ENCODE measurements at regions not wholly inside any gene's neighbourhood (a gene's known extent, or its start where the extent isn't known, plus 50 kb on each side); places are given as distances from the start of the nearest gene placed in this dataset.
"Not testable (repeated sequence)": the region's sequence is repeated elsewhere in the genome, so short reads cannot be mapped to it uniquely, and the experiment has no call there.

GRCh38 chr2:130252880-130253645 lies 54.8 kb upstream of the TUBA3E start:
- DNase-seq (ENCODE audit: low read depth), result peak; percentile 31
- H3K4me3 ChIP-seq (ENCODE audit: low read depth, low read length), result peak overlapping the region; percentile 50
- no peak for TF ChIP-seq CTCF (conservative IDR thresholded peaks at IDR 0.05; ENCODE audit: low read depth, low read length)

GRCh38 chr2:130251873-130252620 lies 53.8 kb upstream of the TUBA3E start:
- no peak for TF ChIP-seq CTCF (conservative IDR thresholded peaks at IDR 0.05; ENCODE audit: low read depth, low read length)
- DNase-seq (ENCODE audit: low read depth), result no peak
- H3K4me3 ChIP-seq (ENCODE audit: low read depth, low read length), result peak overlapping the region; percentile 14

- no peak for DNase-seq (ENCODE audit: low read depth)
- H3K4me3 ChIP-seq (ENCODE audit: low read depth, low read length), result no peak overlapping the region
- no peak for TF ChIP-seq CTCF (conservative IDR thresholded peaks at IDR 0.05; ENCODE audit: low read depth, low read length)
Measured at GRCh38 chr2:130251535-130251872, 53.3 kb upstream of the TUBA3E start.

DNA sequence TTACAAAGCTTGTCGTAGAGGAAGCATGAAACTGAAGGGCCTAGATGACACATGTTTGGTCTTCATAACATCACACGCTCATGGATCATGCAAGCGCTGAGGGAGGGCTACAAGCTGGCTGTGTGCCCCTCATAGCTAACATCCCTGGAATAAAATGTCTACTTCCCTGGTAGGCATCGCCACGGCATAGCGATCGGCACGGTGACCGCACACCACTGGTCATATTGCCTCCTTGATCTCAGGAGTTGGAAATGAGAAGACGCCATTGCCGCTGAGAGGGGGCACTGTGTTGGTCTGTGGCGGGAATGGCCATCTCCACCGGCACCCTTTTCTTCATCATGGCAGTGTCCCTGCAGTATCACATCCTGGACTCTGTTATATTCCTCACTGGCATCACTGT lies 50.1 kb upstream of the TUBA3E start:
- H3K4me3 ChIP-seq (ENCODE audit: low read depth, low read length); DNase-seq (ENCODE audit: low read depth): not testable (repeated sequence)

Measured in choroid plexus epithelial cell (primary cell).